Natural killer cell (primary cell): ENCODE measurements at regions not wholly inside any gene's neighbourhood (a gene's known extent, or its start where the extent isn't known, plus 50 kb on each side); places are given as distances from the start of the nearest gene placed in this dataset.
A peak's percentile ranks its signal among the peaks of the same experiment; 100 is the strongest.

Experiments used
- ATAC-seq, 3 donors: fragments of 150-1000 bp in 2 of 3; fragments of 200-7000 bp in 1 of 3; cut with Tn5 transposase; 1 replicate in 1 of 3; 2 replicates in 2 of 3; pipeline ENCODE4 v1.10.0; 2021; ENCODE audit warnings: mild to moderate bottlenecking in 2 of 3, moderate library complexity in 2 of 3
- DNase-seq, 2 donors: peaks; one replicate each; pipeline versions ENCODE4 v3.0.0 to v3.0.0-alpha.2; 2013 to 2021; ENCODE audit warnings: mixed read lengths in 1 of 2
- H3K27ac ChIP-seq: one replicate; pipeline ENCODE4 v1.5.1; 2013; ENCODE audit warnings: mild to moderate bottlenecking, low read length
- H3K27me3 ChIP-seq: one replicate; pipeline ENCODE4 v1.6.1; 2013; ENCODE audit warnings: low read length; ENCODE audit not compliant: control insufficient read depth, insufficient read depth
- H3K36me3 ChIP-seq: one replicate; pipeline ENCODE4 v1.6.1; 2013; ENCODE audit warnings: low read length; ENCODE audit not compliant: control insufficient read depth, insufficient read depth
- H3K4me1 ChIP-seq: one replicate; pipeline ENCODE4 v1.6.1; 2013; ENCODE audit warnings: low read length; ENCODE audit not compliant: control insufficient read depth, insufficient read depth
- H3K4me3 ChIP-seq: one replicate; pipeline ENCODE4 v1.5.1; 2013; ENCODE audit warnings: low read length
- H3K9me3 ChIP-seq: one replicate; pipeline ENCODE4 v1.6.1; 2013; ENCODE audit warnings: low read length; ENCODE audit not compliant: control insufficient read depth, insufficient read depth
- H3K27ac Mint-ChIP-seq, 2 donors: one replicate each; pipeline ENCODE4 v1.8.0; 2022; ENCODE audit warnings: mild to moderate bottlenecking in 2 of 2, mixed read lengths in 2 of 2, moderate library complexity in 1 of 2
- H3K27me3 Mint-ChIP-seq, 2 donors: one replicate each; pipeline ENCODE4 v1.8.0; 2022; ENCODE audit warnings: low read depth in 2 of 2, mixed read lengths in 2 of 2
- H3K36me3 Mint-ChIP-seq: one replicate; pipeline ENCODE4 v1.8.0; 2022; ENCODE audit warnings: mixed read lengths
- H3K4me1 Mint-ChIP-seq, 2 donors: one replicate each; pipeline ENCODE4 v1.8.0; 2022; ENCODE audit warnings: mixed read lengths in 2 of 2
- H3K4me3 Mint-ChIP-seq: one replicate; pipeline ENCODE4 v1.8.0; 2022; ENCODE audit warnings: mild to moderate bottlenecking, moderate library complexity, mixed read lengths
- H3K9me3 Mint-ChIP-seq, 2 donors: one replicate each; pipeline ENCODE4 v1.8.0; 2022; ENCODE audit warnings: mixed read lengths in 2 of 2
- WGBS: methylation state at CpG from one replicate; pipeline ENCODE4 v1.1.7; 2013; ENCODE audit warnings: missing lambda C conversion rate; ENCODE audit not compliant: insufficient coverage; 5-methylcytosine and 5-hydroxymethylcytosine counted together
- intact Hi-C: fragments of 100-400 bp; cut with micrococcal nuclease; formaldehyde crosslinking; loops from one replicate; pipeline ENCODE4 v1.14.2; 2022
- TF ChIP-seq, protein P1 (sequence below): fragments of 200-600 bp; IDR thresholded peaks from one replicate; pipeline ENCODE4 v1.8.0; 2022; ENCODE audit warnings: antibody characterized with exemption

DNA sequence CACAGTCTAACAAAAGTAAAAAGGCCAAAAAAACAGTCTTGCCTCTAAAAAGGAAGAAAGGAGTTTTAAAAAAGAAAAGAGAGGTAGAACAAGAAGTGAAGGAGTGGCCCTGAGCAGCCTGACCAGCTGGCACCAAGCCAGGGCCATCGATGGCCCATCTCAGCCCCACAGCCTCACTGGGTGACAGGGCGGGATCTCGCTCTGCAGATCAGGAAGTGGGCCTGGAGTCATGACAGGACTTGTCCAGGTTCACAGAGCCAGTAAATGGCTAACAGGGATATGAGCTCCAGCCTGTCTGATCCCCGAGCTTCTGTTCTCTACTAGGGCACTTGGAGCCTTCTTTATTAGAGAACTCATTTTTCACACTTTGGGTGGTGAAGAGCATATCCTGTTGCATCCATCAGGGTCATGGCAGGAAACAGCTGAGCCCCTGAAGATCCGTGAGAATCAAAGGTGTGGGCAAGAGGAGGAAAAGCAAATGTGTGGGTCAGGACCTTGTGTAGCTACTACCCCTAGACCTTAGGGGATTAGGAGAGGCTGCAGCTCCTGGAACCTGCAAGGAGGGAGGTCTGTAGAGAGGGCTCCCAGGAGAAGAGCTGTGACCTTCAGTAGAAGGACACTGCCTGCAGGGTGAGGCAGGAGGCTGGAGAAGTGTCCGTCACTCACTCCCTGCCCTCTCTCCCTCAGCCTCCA, 299.0 kb upstream of the MSX2 start:
- Histone ChIP-seq H3K9me3 (no peaks in the 10 kb centered on the region), H3K4me3 (no peak overlapping the region), H3K27ac (no peak overlapping the region), H3K27me3 (no peaks in the 10 kb centered on the region), H3K4me1 (peaks cover 7% of the 10 kb centered on the region), H3K36me3 (no peaks in the 10 kb centered on the region)
- intact Hi-C loops, result no loop called here
- Mint-ChIP-seq H3K27ac (no peak overlapping the region), H3K27me3 (peaks cover 0 to 6% of the 10 kb centered on the region in 2 donors), H3K4me3 (no peak overlapping the region), H3K4me1 (peaks cover 9% of the 10 kb centered on the region in 2 donors), H3K36me3 (no peaks in the 10 kb centered on the region), H3K9me3 (no peaks in the 10 kb centered on the region)
- whole genome bisulfite sequencing, result 55% methylated on average over 6 of the region's 6 CpGs
- DNase-seq (no peak), ATAC-seq (peak in 1 of 3 donors; percentile 43)
- TF ChIP-seq, protein P1, sequence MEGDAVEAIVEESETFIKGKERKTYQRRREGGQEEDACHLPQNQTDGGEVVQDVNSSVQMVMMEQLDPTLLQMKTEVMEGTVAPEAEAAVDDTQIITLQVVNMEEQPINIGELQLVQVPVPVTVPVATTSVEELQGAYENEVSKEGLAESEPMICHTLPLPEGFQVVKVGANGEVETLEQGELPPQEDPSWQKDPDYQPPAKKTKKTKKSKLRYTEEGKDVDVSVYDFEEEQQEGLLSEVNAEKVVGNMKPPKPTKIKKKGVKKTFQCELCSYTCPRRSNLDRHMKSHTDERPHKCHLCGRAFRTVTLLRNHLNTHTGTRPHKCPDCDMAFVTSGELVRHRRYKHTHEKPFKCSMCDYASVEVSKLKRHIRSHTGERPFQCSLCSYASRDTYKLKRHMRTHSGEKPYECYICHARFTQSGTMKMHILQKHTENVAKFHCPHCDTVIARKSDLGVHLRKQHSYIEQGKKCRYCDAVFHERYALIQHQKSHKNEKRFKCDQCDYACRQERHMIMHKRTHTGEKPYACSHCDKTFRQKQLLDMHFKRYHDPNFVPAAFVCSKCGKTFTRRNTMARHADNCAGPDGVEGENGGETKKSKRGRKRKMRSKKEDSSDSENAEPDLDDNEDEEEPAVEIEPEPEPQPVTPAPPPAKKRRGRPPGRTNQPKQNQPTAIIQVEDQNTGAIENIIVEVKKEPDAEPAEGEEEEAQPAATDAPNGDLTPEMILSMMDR, result no peak

DNA sequence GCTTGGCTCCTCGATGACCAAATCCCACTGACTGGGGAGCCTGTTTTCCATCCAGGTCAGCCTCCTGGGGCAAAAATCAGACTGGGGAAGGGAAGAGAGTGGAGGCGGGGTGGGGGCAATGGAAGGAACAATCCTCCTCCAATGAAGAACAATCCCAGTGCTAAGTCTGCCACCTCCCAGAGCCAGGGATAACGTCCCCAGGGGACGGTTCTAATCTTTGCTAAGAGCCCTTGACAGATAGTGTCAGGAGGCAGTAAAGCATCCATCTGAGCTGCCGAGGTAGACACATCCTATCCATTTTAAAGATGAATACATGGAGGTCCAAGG, 298.5 kb upstream of the MSX2 start:
- Histone ChIP-seq H3K27me3 (no peaks in the 10 kb centered on the region), H3K4me1 (peaks cover 7% of the 10 kb centered on the region), H3K4me3 (no peak overlapping the region), H3K27ac (no peak overlapping the region), H3K9me3 (no peaks in the 10 kb centered on the region), H3K36me3 (no peaks in the 10 kb centered on the region)
- intact Hi-C loops, result no loop called here
- TF ChIP-seq, protein P1, result no peak
- Mint-ChIP-seq H3K4me3 (no peak overlapping the region), H3K36me3 (no peaks in the 10 kb centered on the region), H3K27me3 (peaks cover 0 to 6% of the 10 kb centered on the region in 2 donors), H3K9me3 (no peaks in the 10 kb centered on the region), H3K27ac (no peak overlapping the region), H3K4me1 (peaks cover 9% of the 10 kb centered on the region in 2 donors)
- ATAC-seq (no peak), DNase-seq (no peak)
- 57% methylated on average over 5 of the region's 5 CpGs for WGBS

GRCh38 chr5:174426388-174426787, 298.0 kb upstream of the MSX2 start:
- H3K27ac ChIP-seq, result no peak overlapping the region
- no peak overlapping the region for H3K27ac Mint-ChIP-seq
- H3K9me3 ChIP-seq, result no peaks in the 10 kb centered on the region
- peaks cover 7% of the 10 kb centered on the region for H3K4me1 ChIP-seq
- no peaks in the 10 kb centered on the region for H3K27me3 ChIP-seq
- 95% methylated on average over 1 of the region's 1 CpG for WGBS
- H3K4me1 Mint-ChIP-seq, result peaks cover 9% of the 10 kb centered on the region in 2 donors
- H3K4me3 ChIP-seq, result no peak overlapping the region
- TF ChIP-seq, protein P1, result no peak
- intact Hi-C loops, result no loop called here
- no peaks in the 10 kb centered on the region for H3K36me3 Mint-ChIP-seq
- peaks cover 0 to 3% of the 10 kb centered on the region in 2 donors for H3K27me3 Mint-ChIP-seq
- no peak for ATAC-seq
- H3K36me3 ChIP-seq, result no peaks in the 10 kb centered on the region
- no peak overlapping the region for H3K4me3 Mint-ChIP-seq
- DNase-seq, result no peak
- no peaks in the 10 kb centered on the region for H3K9me3 Mint-ChIP-seq

GRCh38 chr5:174426851-174427250, 297.5 kb upstream of the MSX2 start:
- H3K27me3 ChIP-seq, result no peaks in the 10 kb centered on the region
- Mint-ChIP-seq H3K4me3 (no peak overlapping the region), H3K27ac (no peak overlapping the region), H3K27me3 (no peaks in the 10 kb centered on the region), H3K9me3 (no peaks in the 10 kb centered on the region), H3K4me1 (peaks cover 9% of the 10 kb centered on the region in 2 donors), H3K36me3 (no peaks in the 10 kb centered on the region)
- ATAC-seq, result no peak
- intact Hi-C loops, result no loop called here
- H3K4me1 ChIP-seq, result peaks cover 7% of the 10 kb centered on the region
- no peak overlapping the region for H3K4me3 ChIP-seq
- 77% methylated on average over 4 of the region's 4 CpGs for WGBS
- H3K9me3 ChIP-seq, result no peaks in the 10 kb centered on the region
- H3K27ac ChIP-seq, result no peak overlapping the region
- H3K36me3 ChIP-seq, result no peaks in the 10 kb centered on the region
- TF ChIP-seq, protein P1, result no peak
- no peak for DNase-seq
